ENCODE measurements at regions not wholly inside any gene's neighbourhood (a gene's known extent, or its start where the extent isn't known, plus 50 kb on each side); places are given as distances from the start of the nearest gene placed in this dataset.
"Not testable (repeated sequence)": the region's sequence is repeated elsewhere in the genome, so short reads cannot be mapped to it uniquely, and the experiment has no call there.

DNA sequence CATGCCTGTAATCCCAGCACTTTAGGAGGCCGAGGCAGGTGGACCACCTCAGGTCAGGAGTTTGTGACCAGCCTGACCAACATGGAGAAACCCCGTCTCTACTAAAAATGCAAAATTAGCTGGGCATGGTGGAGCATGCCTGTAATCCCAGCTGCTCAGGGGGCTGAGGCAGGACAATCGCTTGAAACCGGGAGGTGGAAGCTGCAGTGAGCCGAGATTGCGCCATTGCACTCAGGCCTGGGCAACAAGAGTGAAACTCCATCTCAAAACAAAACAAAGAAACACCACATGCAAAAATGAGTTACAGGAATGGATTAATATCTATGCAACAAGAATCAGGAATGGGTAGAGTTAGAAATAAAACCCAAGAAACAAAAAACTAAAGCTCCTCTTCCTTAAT is 462.3 kb upstream of the POM121L12 start:
- DNase-seq (ENCODE audit: low read depth): not testable (repeated sequence)

DNA sequence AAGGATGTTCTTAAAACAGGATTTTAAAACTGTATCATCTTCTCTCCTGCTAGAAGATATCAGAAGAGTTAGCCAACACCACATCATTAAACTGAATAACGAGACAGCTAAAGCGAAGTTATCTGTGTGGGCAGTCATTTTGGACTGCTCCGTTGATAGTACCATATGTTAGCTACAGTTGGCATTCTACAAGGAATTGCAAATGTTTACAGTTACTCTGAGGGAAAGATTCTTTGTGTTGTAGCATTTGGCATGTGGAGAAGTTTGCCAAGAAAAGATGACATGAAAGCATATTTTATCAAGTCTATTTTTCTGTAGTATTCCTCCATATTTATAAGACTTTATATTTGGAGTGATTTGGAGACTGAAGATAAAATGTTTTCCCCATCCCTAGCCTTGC is 464.4 kb upstream of the POM121L12 start:
- no peak for DNase-seq (ENCODE audit: low read depth)

DNA sequence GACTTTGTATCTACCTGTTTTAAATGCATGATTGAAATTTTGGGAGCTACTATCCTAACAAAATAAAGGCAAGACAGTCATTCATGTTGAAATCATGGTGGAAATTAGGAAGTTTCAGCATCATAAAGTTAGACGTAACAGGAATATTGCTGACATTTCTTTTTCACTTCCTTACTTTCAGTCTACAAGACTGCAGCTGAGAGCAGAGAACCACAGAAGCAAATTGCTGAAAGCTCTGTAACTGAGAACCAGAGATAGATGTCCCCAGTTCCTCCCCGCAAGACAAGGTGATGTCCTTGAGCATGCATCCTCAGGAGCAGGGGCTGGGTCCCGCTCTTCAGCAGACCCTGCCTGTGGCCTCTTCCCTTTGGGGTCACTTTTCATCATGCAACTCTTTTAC is 466.3 kb upstream of the POM121L12 start:
- DNase-seq (ENCODE audit: low read depth): no peak

DNA sequence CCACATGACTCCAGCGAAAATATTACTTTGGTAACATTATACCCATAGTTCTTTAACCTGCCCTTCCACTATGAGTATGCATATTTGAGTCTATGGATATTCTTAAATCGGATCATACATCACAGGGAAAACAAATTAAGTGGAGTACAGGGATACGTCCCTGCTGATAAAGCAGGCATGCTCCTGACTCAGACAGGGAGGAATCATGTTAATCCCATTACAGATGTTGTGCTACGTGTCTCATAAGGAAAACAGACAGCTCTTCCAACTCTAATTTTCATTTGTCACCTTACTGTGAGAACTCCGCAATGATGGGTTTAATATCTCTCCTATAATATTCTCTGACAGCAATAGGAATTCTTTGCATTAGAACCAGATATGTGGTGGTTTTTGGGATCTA is 469.5 kb upstream of the POM121L12 start:
- DNase-seq (ENCODE audit: low read depth): no peak

DNA sequence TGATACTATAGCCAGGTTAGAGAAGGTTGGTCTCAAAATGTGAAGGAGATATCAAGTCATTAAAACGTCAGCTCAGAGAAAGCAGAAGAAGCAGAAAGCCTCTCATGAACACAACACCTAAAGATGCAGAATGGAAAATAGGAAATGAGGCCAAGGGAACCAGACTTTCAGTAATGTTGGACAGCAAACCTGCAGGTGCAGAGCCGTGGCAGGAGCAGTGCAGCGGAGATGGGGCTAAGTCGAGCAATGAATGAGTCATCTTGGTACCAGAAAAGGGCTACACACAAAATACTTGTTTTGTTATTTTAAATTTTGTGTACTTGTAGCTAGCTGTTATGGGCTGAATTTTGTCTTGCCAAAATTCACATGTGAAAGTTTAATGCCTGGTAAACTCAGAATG is 479.6 kb upstream of the POM121L12 start:
- DNase-seq (ENCODE audit: low read depth): no peak

DNA sequence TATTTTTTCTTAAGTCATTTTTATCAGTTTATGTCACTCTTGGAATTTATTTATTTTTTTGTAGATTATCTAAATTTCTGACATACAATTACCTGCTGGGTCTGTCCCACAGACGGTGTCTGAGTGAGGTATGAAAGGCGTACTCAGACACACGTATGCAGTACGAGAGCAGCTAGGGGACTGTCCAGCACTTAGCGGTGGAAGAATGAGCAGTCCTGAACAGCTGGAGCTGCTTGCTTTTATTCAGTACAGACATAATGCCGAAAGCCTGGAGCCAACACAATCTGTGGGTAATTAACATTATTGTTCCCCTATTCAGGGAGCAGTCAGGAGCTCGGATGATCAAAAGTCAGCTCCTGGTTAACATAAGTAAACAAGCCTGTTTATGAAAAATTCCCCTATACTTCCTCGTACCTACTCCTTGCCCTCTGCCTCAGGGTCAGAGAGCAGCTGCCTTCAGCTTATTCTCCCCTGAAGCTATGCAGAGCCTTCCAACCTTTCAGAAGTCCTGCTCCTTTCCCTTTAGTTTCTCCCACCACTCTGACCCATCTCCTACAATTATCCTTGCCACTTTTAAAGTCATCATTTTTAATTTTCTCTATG is 488.0 kb upstream of the POM121L12 start:
- no peak for DNase-seq (ENCODE audit: low read depth)

DNA sequence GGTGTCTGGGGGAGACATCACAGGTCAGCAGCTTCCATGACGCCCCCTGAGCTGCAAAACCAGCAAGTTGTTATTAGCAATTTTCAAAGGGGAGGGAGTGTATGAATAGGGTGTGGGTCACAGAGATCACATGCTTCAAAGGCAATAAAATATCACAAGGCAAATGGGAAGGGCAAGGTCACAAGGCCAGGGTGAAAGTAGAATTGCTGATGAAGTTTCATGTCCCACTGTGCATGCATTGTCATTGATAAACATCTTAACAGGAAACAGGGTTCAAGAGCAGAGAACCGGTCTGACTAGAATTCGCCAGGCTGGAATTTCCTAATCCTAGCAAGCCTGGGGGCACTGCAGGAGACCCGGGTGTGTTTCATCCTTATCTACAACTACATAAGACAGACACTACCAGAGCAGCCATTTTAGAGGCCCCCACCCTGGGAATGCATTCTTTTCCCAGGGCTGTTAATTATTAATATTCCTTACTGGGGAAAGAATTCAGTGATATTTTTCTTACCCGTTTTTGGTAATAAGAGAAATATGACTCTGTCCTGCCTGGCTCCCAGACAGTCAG is 494.2 kb upstream of the POM121L12 start:
- DNase-seq (ENCODE audit: low read depth): not testable (repeated sequence)

DNA sequence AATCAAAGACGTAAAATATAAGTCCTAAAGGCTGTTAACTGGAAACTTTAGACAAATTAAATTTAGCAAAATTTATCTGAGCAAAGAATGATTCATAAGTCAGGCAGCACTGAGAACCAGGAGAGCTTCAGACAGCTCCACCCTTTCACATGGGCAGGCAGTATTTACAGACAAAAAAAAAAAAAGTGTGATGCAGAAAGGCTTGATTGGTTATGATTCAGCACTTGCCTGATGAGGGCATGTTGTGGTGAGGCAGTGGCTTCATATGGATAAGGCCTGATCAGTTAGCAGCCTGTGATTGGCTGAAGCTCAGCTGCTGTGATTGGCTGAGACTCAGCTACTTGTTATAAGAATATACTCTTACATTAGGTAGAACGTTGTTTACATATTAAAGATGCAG is 495.4 kb upstream of the POM121L12 start:
- no peak for DNase-seq (ENCODE audit: low read depth)

DNA sequence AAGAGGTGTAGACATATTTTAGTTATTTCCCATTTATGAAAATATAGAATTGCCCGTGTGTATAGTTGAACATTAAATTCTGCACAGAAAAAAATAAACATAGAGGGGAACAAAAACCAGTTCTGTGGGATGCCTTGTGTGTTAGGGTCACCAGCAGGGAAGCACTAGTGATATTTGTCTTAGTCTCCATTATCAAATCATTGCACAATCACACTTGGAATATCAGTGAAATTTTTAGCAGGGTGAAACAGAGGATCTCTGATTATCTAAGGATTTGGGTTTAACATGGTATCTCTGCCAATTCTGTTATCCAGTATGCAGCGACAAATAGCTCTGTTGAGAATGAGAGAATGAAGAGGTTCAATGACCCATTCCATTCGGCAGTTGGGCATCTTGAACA is 496.0 kb upstream of the POM121L12 start:
- DNase-seq (ENCODE audit: low read depth): no peak

DNA sequence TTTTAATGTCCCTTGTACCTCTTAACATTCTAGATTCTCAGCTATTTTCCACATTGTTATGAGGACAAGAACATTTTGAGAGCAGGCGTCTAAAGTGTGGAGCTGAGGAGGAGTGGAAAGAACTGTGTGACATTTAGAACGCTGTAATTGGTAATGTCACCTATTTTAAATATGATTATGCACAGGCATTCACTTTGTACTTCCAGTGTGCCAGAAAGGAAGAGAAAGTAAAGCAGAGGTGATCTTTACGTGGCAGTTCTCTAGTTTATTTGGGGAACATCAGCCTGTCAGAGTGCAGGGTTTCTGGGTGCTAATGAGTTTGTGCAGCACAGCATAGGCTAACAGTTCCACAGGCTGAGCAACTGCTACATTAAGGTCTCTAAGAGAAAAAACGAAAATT is 498.4 kb upstream of the POM121L12 start:
- no peak for DNase-seq (ENCODE audit: low read depth)

DNA sequence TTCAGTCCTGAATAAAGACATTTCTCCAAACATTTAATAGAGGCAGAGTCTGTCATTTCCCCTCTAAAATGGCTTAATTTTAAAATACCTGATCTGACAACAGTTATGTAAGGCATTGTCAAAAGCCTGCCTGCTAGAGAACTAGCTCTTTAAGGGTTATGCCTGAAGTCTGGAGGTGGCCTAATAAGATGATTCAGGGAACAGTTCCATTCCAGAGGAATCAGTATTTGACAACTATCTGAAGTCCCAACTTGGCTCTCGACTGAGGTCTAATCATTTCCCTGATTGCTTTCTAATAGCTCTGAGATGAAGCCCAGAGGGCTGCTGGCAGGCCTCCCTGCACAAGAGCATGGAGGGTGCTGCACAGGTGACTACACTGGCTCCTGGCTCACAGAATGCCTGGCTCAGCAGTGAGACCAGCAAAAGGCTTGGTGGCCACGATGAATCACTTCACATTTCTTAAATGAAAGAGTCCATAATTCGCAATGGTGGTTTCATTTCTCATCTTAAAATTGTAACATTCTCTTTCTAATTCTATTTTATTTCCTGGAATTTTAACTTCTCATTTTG is 509.6 kb upstream of the POM121L12 start:
- no peak for DNase-seq (ENCODE audit: low read depth)

DNA sequence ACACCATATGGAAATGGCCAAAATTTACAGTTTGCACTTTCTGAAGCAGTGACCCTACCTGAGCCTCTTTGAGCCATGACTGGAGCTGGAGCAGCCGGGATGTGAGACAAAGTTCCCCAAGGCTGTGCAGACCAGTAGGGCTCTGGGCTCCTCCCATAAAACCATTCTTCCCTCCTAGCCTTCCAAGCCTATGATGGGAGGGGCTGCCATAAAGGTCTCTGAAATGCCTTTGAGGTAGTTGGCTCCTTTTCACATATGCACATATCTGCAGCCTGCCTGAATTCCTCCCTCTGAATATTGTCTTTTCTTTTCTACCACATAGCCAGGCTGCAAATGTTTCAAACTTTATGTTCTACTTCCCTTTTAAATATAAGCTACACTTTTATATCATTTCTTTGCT is 516.6 kb upstream of the POM121L12 start:
- no peak for DNase-seq (ENCODE audit: low read depth)

DNA sequence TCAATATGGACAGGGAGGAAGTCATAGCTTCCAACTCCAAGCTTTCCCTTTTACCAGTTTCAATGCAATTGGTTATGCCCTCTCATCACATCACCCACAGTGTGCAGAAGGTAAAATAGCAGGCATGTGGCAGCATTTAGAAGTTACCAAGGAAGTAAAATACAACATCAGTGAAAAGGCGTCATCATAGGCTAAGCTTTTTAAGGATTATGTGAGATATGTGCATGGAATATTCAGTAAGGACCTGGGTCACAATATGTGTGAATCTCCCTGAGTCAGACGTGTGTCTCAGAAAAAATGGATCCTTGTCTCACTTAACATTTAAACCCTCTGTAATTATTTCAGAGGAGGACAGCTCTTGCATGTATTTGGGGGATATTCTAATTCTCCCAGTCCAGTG is 522.8 kb upstream of the POM121L12 start:
- no peak for DNase-seq (ENCODE audit: low read depth)

DNA sequence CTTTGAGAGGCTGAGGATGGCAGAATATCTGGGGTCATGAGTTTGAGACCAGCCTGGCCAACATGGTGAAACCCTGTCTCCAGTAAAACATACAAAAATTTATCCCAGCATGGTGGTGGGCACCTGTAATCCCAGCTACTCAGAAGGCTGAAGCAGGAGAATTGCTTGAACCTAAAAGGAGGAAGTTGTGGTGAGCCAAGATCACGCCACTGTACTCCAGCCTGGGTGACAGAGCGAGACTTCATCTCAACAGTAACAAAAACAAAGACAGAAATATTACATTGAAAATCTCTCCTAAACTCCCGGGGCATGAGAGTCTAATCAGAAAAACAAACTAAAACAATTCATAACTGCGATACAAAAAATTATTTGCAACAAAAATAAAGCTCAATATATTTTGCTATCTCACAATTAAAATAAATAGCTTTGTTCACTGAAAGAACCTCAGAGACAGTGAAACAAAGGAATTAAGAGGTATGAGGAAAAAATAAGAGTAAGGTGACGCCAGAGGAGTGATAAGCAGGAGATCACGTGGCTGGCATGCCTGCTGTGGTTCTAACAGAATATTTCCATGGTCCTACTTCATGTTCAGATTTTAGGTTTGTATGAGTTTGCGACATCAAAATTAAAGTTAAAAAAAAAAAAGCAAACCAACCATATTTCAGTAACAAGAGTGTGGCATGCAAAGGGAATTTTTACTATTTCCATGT is 527.7 kb upstream of the POM121L12 start:
- no peak for DNase-seq (ENCODE audit: low read depth)

DNA sequence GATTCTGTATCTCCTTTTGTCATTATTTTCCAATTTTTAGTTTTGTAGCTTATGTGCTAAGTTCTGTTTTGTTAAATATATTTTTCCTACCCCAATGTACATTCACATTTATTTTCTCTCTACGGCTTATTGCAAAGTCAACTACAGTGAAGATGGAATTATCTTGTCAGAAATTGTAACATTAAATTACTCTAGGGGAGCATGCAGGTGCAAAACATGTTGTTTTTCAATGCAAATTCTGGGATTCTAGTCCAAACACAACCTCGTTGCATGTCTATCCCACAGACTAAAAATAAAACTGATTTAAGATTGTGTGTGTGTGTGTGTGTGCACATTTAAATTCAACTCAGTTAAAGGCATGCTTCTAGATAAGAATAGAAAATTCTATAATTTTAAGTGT is 529.1 kb upstream of the POM121L12 start:
- DNase-seq (ENCODE audit: low read depth): no peak

DNA sequence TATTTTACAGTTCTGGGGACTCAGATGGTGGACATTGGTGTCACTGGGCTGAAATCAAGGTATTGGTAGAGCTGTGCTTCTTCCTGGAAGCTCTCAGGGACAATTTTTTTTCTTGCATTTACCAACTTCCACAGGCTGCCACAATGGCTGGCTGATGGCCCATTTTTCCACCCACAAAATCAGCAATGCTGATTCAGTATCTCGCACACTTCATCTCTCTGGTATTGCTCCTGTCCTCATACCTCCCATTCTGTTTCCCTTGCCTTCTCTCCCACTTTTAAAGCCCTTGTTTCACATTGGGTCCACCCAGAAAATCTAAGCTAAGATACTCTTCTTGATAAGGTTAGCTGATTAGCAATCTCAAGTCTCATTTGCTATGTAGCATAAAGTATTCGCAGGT is 530.9 kb upstream of the POM121L12 start:
- DNase-seq (ENCODE audit: low read depth): no peak

DNA sequence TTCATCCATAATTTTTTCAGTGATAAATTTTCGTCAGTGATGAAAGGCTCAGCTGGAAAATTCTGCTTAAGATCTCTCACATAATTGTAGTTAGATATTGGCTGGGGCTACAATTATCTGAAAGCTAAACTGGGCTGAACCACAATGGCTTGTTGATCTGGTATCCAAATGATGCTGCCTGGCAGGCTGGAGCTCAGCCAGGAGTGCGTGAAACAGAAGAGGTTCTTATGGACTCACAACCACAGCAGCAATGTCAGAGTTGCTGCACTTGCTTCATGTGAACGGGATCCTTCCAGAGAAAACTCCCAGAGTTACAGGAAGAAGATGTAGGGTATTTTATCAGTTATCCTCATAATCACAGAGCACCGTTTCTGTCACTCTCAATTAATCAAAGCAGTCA is 533.2 kb upstream of the POM121L12 start:
- DNase-seq (ENCODE audit: low read depth): no peak

DNA sequence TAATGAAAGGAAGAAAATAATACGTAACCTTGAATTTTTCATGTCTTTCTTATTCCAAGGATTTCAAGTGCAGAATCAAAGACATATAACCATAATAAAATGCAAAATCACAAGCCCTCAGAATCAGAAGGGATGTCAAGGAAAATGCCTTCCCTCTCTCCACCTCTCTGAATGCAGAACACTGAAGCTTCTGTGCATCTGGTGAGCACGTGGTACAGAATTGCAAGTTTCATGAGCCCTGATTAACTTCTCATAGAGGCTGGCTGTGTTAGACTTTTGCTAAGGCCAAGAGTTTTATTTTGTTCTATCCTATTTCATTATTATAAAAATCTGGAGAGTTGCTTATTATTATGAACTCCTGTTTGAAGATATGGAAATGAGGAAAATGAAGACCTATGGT is 533.7 kb upstream of the POM121L12 start:
- no peak for DNase-seq (ENCODE audit: low read depth)

DNA sequence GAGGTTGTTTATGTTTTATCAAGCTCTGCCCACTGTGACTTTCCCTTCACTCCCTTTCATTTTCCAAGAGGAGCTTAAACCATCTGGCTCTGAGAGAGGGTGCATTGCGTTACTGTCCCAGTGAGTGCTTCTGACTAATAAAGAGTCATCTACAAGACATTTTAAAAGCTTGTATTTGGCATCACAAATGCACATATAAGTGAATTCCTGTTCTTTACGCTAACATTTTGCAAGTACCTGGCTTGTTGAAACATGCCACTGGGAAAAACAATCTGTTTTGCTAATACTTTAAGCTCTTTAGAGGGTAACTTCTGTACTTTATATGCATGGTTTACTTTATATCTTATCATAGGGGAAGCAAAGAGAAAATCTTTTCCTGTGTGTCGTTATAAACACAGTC is 534.6 kb upstream of the POM121L12 start:
- DNase-seq (ENCODE audit: low read depth): no peak

DNA sequence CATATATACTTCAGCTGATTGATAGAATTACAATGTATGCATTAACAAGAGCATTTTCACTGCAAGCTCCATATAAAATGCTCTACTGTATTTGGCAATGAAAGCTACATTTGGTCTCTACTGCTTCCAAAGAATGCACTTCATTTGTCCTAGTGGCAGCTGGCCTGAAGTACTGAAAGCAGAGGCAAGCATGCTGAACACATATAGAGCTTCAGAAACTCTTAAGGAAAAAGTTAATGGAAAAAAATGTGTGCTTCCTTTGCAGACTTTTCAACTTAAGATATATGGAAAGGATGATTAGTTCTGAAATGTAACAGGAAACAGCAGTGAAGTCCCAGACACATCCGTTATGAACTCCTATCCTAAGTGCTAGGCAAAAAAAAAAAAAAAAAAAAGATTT is 537.1 kb upstream of the POM121L12 start:
- DNase-seq (ENCODE audit: low read depth): no peak

DNA sequence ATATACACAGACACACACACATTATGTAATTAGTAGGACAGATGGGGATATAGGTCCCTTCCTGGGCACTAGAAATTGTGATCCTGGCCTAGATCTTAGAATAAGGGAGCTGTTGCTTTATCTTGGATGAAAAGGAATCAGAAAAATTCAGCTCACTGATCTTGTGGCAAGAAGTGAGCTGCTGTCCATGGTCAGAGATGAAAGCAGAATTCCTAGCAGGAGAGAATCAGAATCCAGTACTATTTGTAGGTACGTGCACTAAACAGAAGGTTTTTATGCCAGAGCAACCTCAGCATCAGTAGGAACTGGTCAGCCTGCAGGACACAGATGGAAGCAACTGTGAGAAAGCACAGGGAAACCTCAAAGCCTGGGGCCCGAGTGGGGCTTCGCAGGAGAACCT is 549.2 kb upstream of the POM121L12 start:
- DNase-seq (ENCODE audit: low read depth): no peak

DNA sequence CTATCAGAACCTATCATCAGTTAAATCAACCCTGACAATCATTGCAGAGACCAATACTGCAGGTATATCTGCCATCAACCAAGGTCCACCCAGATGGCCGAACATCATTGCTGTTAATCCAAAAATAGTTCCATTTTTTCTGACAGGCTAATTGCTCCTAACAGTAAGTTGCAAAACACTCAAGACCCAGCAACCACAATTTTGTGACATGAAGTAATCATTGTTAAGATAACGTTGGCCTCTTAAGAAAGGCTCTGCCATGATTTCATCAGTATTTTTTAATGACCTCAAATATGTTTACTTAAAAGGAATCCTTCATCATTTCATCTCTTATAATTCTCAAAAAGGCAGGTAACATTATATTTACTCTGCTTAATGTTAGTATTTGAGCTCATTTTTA is 553.4 kb upstream of the POM121L12 start:
- no peak for DNase-seq (ENCODE audit: low read depth)

DNA sequence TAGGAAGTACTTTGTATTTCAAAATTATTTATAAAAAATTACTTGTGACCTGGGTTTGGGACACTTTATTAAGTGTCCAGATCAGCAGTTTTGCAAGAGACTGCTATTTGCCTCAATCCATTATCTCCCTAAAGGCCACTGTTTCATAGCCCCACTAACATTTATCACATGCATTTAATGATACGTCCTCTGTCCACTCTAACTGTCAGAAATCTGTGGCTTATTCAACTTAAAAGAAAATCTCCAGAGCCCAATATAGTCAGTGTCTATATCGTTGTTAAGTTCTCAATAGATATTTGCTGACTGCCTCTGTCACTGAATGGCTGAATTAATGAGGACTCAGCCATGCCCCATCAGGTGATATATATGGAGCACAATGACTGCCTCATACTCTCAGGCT is 553.9 kb upstream of the POM121L12 start:
- DNase-seq (ENCODE audit: low read depth): no peak

DNA sequence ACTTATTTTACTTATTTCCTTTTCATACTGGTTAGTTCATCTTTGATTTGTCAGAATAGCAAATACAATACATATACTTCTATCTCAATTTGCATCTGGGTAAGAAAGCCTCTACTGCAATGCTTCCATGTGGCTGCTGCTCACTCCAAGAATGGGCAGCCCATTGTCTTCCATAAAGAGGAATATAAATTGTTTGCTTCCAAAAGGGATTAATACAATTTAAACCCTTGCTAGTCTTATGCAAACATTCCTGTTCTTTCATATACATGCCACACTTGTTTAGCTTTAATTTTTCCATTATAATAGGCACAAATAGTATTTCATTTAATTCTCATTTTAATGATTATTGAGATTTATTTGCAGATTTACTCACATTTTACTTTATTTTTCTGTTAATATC is 555.4 kb upstream of the POM121L12 start:
- DNase-seq (ENCODE audit: low read depth): no peak
